NCI-H226 (cell line): ENCODE measurements at regions not wholly inside any gene's neighbourhood (a gene's known extent, or its start where the extent isn't known, plus 50 kb on each side); places are given as distances from the start of the nearest gene placed in this dataset.

Experiments
- DNase-seq: peaks from one replicate; pipeline ENCODE4 v3.0.0-alpha.2; 2015

DNA sequence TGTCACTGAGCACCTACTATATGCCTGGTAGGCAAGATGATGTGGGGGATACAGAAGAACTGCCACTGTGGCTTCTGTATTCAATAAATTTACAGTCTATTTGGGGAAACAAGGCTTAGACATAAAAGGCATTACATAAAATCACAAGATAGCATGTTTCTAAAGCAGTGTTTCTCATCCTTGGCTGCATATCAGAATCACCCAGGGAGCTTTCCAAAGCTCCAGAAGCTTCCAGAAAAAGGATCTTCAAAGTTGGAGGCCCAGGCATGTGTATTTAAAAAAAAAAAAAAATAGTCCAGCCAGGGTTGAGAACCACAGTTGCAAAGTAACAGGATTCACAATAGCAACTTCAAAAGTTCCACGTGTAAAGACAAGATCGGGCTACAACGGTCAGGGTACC is 112.4 kb upstream of the SPACA1 start:
- DNase-seq, result no peak

DNA sequence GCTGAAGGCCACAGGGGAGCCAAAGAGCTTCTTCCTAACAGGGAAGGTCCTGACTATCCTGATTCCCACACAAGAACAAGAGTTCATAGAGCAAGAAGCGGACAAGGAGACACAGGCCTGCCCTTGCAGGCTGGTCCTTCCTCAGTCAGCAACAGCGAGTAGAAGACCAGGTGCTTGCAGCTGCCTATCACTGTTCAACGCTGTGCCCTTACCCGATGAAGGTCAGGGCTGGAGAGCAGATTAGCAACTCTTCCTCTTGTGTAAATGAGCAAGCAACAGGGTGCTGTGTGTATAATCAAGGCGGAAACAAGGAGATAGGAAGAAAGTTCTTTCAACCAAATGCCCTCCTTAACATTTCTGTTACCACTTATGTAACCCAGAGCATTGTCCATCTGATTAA is 115.3 kb upstream of the SPACA1 start:
- no peak for DNase-seq

DNA sequence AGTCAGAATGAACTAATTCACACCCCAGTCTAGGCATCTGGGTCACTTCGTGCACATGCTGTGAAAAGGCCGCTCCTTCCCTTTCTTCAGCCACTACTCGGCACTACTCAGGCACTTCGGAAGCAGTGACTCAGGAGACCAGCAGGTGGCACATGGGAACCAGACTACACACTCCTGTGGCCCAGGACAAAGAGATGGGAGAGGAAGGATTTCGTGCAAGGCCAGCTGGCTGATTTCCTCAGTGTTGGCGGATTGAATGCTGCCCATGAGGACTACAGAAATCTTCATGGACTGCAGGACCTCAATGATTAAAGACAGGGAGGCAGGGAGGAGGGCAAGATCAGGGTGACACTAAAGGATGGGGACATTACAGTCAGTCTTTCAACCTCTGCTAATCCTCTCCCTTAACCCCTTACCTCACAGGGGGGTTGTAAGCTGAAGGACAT is 117.8 kb upstream of the SPACA1 start:
- peak; percentile 53 for DNase-seq

DNA sequence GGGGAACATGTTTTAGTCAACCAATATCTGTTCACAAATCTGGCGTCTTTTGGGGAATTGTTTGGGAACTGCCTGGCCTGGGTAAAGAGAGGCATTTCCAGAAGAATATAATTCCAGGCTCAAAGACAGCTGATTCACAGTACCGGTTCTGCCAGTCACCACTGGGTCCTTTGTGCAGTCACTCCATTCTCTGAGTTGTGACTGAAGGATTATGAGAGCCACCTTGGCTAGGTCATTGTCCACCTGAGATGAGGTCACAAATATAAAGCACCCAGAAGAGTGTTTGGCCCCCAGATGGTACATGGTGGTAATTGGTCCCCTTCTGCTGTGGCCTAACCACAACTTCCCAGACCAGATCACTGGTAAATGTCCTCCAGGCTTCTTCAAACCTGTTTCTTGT is 121.0 kb upstream of the SPACA1 start:
- no peak for DNase-seq

DNA sequence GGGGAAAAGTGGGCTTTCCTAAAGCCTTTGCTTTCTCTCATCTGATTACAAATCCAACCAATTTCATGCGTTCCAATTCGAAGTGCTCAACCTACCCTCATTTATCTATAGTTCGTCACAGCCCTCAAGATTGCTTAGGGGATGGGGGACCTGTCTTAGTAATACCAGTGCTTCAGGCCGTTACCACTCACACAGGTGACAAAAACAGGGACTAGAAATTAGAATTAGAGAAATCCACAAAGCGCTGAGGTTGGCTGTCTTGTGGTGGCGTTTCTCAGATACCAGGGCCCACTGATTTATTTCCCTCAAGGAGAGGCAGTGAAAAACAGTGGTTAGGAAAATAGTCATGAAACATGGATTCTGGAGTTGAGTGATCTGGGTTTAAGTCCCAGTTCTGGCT is 121.6 kb upstream of the SPACA1 start:
- no peak for DNase-seq

DNA sequence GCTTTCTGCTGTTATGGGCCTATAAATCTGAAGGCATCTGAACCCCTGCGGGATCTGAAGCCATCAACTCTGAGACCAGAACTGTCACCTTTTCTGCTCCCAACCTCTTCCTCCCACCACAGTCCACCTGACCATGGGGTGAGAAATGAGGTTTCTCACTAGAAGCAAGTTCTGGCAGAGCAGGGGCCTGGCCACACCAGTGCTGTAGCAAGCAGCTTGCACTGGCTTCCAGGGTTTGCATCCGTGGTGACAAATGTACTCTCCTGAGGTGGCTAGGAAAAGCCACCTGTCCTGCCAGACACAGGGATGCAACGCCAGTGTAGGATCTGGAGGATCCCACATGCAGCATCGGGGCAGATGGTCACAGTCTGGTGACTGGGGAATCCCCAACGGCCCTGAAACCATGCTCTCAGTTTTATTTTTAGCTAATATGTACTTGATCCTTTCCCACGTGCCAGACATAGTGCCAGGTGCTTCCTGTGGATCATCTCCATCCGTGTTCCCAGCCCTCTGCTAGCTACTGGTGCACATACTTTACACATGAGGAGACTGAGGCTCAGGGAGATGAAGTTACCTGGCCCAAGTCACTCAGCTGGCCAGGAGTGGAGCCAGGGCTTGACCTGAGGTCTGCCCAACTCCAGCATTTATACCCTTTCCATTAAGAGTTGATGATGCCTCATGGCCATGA is 122.1 kb upstream of the SPACA1 start:
- no peak for DNase-seq

DNA sequence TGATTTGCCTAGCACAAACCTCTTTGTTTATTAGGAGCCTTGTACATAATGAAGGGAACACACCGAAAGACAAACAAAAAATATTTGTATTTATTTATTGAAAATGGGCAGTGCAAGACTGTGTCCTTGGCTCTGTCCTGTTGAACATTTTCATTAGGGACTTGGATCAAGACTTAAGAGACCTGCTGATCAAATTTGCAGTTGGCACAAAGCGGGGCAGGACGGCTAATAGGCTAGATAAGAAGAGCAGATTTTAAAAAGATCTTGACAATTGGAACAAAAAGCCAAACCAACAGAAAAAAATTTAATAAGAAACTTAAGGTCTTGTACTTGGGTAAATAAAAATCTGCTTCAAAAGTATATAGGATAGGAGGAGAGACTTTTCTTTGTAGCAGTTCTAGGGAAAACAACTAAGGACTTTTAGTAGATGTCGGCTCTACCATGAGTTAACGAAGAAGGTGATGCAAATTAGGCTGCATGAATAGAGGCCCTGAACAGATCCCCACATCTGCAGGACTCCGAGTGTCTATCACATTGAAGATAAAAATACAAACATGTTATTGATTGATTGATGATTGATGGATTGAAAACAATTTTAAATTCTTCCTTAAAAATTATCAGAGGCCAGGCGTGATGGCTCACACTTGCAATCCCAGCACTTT is 124.1 kb upstream of the SPACA1 start:
- DNase-seq, result no peak

DNA sequence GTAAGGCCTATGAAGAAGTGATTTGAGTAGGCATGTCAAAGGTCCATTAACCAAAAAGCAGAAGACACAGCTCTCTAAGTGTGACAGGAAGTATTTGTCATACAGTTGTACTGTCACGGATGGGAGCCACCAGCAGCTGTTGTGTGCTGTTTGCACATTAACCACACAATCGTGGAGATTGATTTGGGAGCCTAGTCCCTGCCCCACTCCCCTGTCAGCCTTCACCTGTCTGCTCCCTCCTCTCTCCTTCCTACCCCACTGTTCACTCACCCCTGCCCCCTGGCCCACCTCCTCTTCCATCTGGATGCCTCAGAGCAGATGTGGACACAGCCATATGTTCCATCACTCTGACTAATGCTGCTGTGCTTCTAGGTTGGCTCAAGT is 124.7 kb upstream of the SPACA1 start:
- no peak for DNase-seq

DNA sequence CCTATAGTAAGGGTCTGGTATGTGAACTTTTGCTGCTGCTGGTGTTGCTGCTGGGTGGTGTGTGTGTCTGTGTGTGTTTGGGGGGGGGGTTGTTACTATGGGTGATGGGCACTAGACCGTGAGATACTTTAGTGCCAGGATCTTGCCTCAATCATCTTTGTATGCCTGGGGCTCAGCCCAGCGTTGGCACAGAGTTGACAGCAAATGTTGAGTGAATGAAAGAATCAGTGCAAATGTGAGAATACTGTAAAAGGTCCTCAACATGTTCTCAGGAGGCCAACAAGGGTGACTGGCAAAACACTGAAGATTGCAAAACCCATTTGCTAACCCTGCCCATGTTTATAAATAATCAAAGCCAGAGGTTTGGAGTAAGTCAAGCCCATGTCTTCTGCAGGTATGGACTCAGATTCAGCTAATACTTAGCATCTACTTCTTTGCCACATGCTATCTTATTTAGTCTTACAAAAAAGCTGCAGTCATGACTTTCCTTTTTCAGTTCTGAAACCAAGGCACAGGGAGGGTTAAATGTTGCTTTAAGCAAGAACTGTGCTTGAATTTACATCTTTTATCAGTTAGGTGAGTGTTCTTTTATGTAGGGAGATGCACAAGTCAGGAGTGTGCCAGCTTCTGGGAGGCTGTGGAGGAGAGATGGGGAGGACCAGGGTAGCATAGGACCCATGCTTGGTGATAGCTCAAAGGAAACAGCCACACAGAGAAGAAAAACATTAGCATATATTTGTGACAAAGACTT is 125.3 kb upstream of the SPACA1 start:
- no peak for DNase-seq

DNA sequence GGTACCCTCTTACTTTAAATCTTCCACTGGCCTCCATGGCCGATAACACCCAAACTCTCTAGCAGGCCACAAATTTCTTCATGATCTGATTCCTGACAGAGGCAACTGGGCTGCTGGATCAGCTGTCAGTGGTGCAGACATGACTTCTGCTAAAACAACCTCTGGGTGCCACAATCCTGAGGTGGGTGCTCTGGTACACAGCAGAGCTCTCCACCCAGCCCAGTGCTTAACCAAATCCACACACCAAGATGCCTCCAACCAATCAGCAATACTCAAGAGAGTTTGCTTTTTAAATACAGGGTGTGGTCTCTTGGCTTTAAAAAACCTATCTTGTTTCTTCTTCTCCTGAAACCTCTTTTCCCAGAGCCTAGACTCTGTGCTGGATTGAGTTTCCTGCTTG is 126.6 kb upstream of the SPACA1 start:
- DNase-seq, result no peak

DNA sequence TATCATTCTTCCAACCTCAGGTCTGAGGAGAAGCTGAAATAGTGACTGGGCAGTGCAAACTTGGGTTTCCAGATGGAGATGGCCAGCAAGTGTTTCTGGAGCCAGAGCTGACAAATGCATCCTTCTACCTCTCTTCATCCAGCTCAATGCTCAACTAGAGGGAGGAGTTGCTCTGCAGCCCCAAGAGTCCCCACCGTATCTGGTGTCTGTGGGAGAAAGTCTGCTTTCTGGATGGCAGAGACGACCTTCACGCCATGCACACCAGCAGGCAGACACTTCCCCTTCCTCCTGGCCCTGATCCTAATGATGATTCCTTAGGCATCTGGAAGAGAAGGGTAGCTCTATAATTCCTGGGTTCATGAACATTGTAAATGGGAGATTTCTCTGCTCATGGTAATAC is 127.4 kb upstream of the SPACA1 start:
- DNase-seq, result no peak

DNA sequence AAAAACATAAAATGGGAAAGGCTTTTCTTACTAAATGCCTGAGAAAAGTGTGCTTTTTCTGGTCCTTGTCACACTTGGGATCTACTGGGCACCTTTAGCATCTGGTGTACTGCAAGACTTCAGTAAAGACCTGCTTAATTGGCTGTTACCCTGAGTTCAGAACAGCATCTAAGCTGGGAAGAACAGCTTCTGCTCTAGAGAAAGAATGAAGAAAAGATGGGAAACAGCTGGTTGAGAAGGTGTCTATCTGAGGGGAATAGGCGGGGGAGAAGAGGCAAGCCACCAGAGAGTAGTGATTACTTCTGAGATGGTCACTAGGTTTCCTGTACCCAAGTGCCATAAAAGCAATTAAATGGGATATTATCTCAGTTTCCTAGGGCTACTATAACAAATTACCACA is 128.2 kb upstream of the SPACA1 start:
- no peak for DNase-seq

DNA sequence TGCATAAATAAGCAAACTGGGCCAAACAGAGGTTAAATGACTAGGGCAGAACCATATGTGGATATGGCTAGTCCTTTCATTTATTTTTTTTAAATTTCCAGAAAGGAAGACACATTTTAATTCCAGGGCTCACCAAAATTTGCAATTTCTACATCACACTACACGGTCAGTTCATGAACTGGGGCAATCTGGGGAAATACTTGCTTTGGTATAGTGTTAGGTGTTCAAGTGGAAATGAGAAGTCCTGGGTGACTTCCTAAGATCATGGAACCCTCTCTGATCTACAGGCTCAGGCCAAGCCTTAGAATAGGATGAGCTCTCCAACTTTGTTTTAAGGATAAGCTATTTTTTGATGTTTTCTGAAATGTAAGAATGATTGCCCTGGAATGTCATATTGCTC is 128.6 kb upstream of the SPACA1 start:
- DNase-seq, result no peak

DNA sequence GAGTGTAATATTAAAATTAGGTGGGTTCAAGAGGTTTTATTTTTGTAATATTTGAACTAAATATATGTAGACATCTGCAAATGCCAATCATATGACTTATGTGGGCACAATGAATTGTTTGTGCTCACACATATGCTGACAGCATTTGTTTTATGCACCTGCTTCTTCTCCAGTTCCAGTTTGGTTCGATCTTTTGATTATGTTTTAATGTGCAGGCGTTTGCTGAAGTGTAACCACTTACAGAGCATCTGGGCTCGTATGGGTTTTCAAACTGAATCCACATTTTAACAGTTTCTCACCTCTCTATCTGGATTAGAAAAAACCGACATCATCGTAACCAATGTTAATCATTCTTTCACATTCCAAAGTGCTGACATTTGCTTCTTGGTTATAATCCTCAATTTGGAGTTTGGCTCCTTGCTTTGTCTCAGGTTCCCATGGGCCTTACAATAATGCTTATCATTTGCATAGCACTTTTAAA is 129.1 kb upstream of the SPACA1 start:
- peak; percentile 26 for DNase-seq

DNA sequence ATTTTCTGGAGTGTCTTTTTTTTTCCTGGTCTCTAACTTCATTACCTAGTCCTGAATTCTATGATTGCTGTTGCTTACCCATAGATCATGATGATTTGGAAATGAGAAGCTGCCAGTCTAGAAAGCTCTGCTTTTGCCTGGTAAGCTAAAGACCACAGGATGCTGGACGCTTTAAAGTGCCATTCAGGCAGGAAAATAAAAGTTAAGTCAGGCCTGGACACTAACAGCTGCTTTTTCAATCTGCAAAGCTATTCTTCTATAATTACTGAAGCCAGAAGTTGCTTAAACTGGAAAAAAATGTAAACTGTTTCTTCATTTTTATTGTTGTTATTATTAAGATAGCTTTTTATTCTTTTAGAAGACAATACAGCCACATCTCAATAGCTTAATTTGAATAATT is 129.8 kb upstream of the SPACA1 start:
- DNase-seq, result no peak

DNA sequence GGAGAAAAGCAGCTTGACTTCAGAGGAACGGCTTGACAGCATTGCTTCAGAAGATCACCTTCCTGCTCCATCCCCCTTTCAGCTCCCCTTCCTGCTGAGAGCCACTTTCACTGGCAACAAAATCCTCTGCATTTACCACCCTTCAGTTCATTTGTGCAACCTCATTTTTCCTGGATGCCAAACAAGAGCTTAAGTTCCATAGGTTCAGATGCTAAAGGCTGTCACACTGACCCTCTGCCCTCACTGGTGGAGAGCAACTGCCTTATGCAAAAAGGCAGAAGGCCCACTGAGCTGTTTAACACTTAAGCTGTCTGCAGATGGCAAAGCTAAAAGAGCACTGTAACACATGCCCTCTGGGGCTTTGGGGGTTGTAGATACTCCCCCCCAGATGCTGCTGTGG is 131.2 kb upstream of the SPACA1 start:
- DNase-seq, result no peak

DNA sequence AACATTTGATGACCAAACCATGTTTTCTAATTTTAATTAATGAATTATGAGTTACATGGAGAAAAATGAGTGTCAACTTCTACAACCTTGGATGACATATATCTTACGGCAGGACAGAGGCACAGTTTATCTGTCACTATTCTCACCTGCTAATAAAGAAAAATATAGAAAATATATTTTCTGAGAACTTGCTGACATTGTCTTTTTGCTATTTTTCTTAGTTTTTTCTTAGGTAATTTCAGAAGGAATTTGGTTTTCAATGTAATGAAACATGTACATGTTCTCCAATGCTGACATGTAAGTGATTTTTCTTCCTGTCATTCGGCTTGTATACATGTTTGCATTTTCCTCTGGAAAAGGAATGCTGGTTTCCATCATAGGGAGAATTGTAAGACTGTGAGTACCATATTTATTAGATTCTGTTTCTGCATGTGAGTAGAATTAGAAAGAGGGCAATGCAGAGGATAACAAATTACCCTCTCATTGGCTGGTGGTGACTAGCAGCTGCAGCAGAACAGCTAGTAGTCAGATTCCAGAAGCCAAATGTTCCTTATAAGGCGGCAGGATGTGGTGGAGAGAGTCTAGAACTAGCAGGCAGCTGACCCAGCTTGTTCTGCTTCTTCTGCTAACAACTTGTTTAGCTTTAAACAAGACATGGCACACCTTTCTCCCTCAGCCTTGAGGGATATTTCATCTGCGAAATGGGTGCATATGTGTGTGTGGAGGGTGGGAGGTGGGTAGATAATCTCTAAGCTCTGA is 132.8 kb upstream of the SPACA1 start:
- no peak for DNase-seq

DNA sequence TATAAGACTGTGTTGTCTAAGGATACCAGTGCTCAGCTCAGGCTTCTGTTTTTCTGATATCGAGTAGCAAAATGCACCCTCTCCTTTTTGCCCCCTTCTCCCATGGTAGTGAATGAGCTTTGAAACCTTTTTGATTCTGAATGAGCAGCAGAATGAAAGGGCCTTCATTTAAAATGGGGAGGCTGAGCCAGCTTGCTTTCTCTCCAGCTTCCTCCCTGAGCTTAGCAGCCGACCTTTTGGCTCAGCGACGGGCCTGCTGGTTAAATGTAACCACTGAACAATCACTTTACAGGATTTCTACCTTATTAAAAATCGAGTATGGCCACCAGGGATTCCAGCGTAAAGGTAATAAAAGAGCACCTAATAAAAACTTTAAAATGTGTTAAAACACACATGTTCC is 133.7 kb upstream of the SPACA1 start:
- DNase-seq, result no peak

DNA sequence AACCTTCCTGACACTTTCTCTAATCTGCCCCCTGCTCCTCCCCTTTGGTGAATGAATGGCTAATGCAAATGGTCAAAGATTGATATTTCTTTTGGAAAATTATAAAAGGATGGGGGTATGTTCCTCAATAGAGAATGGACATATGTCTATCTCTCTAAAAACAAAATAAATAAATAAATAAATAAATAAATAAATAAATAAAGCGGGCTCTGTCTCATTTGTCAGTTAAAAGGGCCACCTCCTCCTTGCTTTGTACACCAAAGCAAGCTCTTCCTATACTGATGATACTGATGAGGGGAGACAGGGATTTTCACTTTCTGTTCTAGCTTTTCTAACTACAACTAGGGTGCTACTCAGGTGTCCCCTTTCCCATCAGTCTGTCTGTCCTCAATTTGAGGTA is 135.5 kb upstream of the SPACA1 start:
- DNase-seq, result no peak

DNA sequence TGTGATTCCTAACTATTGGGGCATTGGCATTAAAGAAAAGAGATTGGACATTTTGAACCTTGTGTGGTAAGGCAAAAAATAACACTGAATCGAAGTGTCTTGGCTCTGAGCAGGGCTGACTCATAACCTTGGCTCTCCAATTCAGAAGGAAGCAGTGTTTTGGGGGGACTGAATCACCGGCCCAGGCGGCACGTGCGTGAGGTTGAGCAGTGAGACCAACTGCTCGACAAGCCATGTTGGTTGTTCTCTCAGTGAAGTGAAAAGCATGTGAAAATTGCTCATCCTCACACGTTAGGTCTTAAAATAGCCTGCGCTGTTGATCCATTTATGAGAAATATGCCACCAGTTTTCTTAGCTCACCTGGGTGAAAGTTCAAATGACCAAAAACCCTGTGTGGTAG is 137.8 kb upstream of the SPACA1 start:
- peak; percentile 89 for DNase-seq

DNA sequence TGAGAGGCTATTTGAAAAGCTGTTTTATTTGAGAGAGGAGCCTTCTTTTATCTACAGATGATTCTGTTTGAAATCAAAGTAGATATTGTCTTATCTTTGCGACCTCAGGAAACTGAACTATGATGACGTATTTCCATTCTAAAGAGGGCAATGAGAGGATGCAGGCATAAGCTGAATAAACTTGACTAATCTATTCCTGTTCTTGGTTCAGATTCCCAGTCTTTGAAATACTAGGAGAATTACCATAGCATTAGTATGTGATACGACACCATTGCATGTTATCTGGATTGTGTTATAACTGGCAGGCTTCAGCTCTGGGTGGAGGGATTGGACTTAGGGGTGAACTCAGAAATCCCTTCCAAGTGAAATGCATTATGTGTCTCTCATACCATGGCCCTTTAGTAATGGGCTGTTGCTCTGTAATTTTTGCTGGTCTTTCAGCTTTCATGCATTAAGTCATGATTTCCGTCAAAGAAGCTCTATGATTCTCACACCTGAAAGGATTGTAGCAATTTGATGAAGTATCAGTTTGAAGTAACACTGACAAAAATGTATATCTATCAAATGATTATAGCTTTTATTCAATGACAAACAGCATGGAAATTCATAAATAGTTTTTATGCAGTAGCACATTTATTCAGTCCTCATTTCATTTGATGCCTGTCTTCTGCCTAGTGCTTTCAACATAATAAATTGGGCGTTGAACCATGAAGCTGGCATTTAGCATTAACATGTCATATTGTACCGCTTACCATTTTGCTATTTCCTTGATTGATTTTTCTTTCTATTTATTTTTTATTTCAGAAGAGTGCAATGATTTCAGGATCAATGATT is 138.4 kb upstream of the SPACA1 start:
- peak; percentile 90 for DNase-seq

DNA sequence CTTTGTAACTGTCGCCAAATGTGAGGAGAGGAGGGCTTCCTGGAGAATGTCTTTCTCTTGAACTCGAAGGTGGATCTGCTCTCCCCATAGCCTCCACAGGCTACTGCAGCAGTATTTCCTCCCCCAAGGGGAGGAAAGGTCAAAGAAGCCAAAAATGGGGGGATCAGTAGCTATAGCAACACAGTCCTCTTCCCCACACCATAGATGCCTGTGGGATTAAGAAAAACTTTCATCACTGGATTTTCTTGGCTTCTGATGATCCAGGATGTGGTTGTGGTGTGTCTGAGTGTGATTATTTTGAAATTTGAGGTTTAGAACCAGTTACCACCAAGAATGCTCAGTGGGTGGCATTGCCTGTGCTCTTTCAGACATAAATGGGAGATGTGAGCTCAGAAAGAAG is 140.1 kb upstream of the SPACA1 start:
- peak; percentile 88 for DNase-seq
